ENCODE measurements at regions not wholly inside any gene's neighbourhood (a gene's known extent, or its start where the extent isn't known, plus 50 kb on each side); places are given as distances from the start of the nearest gene placed in this dataset.

- no peaks in the 10 kb centered on the region for H3K36me3 Mint-ChIP-seq
- H3K9me3 Mint-ChIP-seq: no peaks in the 10 kb centered on the region
- no peak for DNase-seq (ENCODE audit: extremely low spot score, unreplicated experiment)
- TF ChIP-seq CTCF (conservative IDR thresholded peaks at IDR 0.05): no peak
- no peak overlapping the region for H3K4me3 Mint-ChIP-seq
- peaks cover 5% of the 10 kb centered on the region for H3K4me1 Mint-ChIP-seq (ENCODE audit: unreplicated experiment)
- H3K27ac Mint-ChIP-seq: no peak overlapping the region
- H3K27me3 Mint-ChIP-seq: peaks cover 7% of the 10 kb centered on the region
Measured at GRCh38 chr11:87429996-87430395, 392.3 kb downstream of the TMEM135 start.

GRCh38 chr11:87428266-87428665 is 390.5 kb downstream of the TMEM135 start:
- Mint-ChIP-seq H3K4me3 (no peak overlapping the region), H3K4me1 (ENCODE audit: unreplicated experiment) (peaks cover 5% of the 10 kb centered on the region), H3K36me3 (no peaks in the 10 kb centered on the region), H3K27me3 (peaks cover 4% of the 10 kb centered on the region), H3K27ac (no peak overlapping the region), H3K9me3 (no peaks in the 10 kb centered on the region)
- TF ChIP-seq CTCF (conservative IDR thresholded peaks at IDR 0.05): no peak
- no peak for DNase-seq (ENCODE audit: extremely low spot score, unreplicated experiment)

GRCh38 chr11:87425943-87426342 is 388.2 kb downstream of the TMEM135 start:
- H3K4me3 Mint-ChIP-seq: no peak overlapping the region
- H3K36me3 Mint-ChIP-seq: no peaks in the 10 kb centered on the region
- no peak overlapping the region for H3K27ac Mint-ChIP-seq
- no peak for DNase-seq (ENCODE audit: extremely low spot score, unreplicated experiment)
- no peak for TF ChIP-seq CTCF (conservative IDR thresholded peaks at IDR 0.05)
- H3K4me1 Mint-ChIP-seq (ENCODE audit: unreplicated experiment): peaks cover 5% of the 10 kb centered on the region
- H3K9me3 Mint-ChIP-seq: no peaks in the 10 kb centered on the region
- peaks cover 11% of the 10 kb centered on the region for H3K27me3 Mint-ChIP-seq

- no peak for TF ChIP-seq CTCF (conservative IDR thresholded peaks at IDR 0.05)
- Mint-ChIP-seq H3K27ac (no peak overlapping the region), H3K4me1 (ENCODE audit: unreplicated experiment) (peaks cover under 1% of the 10 kb centered on the region), H3K27me3 (peaks cover 11% of the 10 kb centered on the region), H3K9me3 (no peaks in the 10 kb centered on the region), H3K36me3 (no peaks in the 10 kb centered on the region), H3K4me3 (no peak overlapping the region)
- DNase-seq (ENCODE audit: extremely low spot score, unreplicated experiment): no peak
Measured at GRCh38 chr11:87425391-87425790, 387.7 kb downstream of the TMEM135 start.

GRCh38 chr11:87423161-87423560 is 385.4 kb downstream of the TMEM135 start:
- Mint-ChIP-seq H3K9me3 (no peaks in the 10 kb centered on the region), H3K4me1 (ENCODE audit: unreplicated experiment) (no peaks in the 10 kb centered on the region), H3K4me3 (no peak overlapping the region), H3K27ac (no peak overlapping the region), H3K27me3 (peaks cover 11% of the 10 kb centered on the region), H3K36me3 (no peaks in the 10 kb centered on the region)
- DNase-seq (ENCODE audit: extremely low spot score, unreplicated experiment): no peak
- TF ChIP-seq CTCF (conservative IDR thresholded peaks at IDR 0.05): no peak

- no peak for TF ChIP-seq CTCF (conservative IDR thresholded peaks at IDR 0.05)
- Mint-ChIP-seq H3K4me1 (ENCODE audit: unreplicated experiment) (no peaks in the 10 kb centered on the region), H3K9me3 (no peaks in the 10 kb centered on the region), H3K27me3 (peaks cover 11% of the 10 kb centered on the region), H3K36me3 (no peaks in the 10 kb centered on the region), H3K27ac (no peak overlapping the region), H3K4me3 (no peak overlapping the region)
- no peak for DNase-seq (ENCODE audit: extremely low spot score, unreplicated experiment)
Measured at GRCh38 chr11:87422566-87422965, 384.8 kb downstream of the TMEM135 start.
